ENCODE measurements at regions not wholly inside any gene's neighbourhood (a gene's known extent, or its start where the extent isn't known, plus 50 kb on each side); places are given as distances from the start of the nearest gene placed in this dataset.

- no peak for TF ChIP-seq CTCF (IDR thresholded peaks at IDR 0.05; ENCODE audit: low read depth, low read length)
- no peak for TF ChIP-seq EZH2phosphoT487 (IDR thresholded peaks at IDR 0.05; ENCODE audit: low read depth)
Observed at GRCh38 chr10:88041243-88042159, 178.1 kb downstream of the PTEN start.
